H1 (cell line): ENCODE measurements at regions not wholly inside any gene's neighbourhood (a gene's known extent, or its start where the extent isn't known, plus 50 kb on each side); places are given as distances from the start of the nearest gene placed in this dataset.

ENCODE experiments used
- TF ChIP-seq, protein P1 (sequence below): fragments of 300-600 bp; sonication (generic); IDR thresholded peaks from 2 replicates; pipeline ENCODE4 v1.7.1; 2012; ENCODE audit warnings: low read length, moderate library complexity, mild to moderate bottlenecking, inconsistent platforms; ENCODE audit not compliant: insufficient replicate concordance

GRCh38 chr1:213864091-213864490 lies 123.7 kb upstream of the PROX1 start (continued):
- TF ChIP-seq, protein P1, sequence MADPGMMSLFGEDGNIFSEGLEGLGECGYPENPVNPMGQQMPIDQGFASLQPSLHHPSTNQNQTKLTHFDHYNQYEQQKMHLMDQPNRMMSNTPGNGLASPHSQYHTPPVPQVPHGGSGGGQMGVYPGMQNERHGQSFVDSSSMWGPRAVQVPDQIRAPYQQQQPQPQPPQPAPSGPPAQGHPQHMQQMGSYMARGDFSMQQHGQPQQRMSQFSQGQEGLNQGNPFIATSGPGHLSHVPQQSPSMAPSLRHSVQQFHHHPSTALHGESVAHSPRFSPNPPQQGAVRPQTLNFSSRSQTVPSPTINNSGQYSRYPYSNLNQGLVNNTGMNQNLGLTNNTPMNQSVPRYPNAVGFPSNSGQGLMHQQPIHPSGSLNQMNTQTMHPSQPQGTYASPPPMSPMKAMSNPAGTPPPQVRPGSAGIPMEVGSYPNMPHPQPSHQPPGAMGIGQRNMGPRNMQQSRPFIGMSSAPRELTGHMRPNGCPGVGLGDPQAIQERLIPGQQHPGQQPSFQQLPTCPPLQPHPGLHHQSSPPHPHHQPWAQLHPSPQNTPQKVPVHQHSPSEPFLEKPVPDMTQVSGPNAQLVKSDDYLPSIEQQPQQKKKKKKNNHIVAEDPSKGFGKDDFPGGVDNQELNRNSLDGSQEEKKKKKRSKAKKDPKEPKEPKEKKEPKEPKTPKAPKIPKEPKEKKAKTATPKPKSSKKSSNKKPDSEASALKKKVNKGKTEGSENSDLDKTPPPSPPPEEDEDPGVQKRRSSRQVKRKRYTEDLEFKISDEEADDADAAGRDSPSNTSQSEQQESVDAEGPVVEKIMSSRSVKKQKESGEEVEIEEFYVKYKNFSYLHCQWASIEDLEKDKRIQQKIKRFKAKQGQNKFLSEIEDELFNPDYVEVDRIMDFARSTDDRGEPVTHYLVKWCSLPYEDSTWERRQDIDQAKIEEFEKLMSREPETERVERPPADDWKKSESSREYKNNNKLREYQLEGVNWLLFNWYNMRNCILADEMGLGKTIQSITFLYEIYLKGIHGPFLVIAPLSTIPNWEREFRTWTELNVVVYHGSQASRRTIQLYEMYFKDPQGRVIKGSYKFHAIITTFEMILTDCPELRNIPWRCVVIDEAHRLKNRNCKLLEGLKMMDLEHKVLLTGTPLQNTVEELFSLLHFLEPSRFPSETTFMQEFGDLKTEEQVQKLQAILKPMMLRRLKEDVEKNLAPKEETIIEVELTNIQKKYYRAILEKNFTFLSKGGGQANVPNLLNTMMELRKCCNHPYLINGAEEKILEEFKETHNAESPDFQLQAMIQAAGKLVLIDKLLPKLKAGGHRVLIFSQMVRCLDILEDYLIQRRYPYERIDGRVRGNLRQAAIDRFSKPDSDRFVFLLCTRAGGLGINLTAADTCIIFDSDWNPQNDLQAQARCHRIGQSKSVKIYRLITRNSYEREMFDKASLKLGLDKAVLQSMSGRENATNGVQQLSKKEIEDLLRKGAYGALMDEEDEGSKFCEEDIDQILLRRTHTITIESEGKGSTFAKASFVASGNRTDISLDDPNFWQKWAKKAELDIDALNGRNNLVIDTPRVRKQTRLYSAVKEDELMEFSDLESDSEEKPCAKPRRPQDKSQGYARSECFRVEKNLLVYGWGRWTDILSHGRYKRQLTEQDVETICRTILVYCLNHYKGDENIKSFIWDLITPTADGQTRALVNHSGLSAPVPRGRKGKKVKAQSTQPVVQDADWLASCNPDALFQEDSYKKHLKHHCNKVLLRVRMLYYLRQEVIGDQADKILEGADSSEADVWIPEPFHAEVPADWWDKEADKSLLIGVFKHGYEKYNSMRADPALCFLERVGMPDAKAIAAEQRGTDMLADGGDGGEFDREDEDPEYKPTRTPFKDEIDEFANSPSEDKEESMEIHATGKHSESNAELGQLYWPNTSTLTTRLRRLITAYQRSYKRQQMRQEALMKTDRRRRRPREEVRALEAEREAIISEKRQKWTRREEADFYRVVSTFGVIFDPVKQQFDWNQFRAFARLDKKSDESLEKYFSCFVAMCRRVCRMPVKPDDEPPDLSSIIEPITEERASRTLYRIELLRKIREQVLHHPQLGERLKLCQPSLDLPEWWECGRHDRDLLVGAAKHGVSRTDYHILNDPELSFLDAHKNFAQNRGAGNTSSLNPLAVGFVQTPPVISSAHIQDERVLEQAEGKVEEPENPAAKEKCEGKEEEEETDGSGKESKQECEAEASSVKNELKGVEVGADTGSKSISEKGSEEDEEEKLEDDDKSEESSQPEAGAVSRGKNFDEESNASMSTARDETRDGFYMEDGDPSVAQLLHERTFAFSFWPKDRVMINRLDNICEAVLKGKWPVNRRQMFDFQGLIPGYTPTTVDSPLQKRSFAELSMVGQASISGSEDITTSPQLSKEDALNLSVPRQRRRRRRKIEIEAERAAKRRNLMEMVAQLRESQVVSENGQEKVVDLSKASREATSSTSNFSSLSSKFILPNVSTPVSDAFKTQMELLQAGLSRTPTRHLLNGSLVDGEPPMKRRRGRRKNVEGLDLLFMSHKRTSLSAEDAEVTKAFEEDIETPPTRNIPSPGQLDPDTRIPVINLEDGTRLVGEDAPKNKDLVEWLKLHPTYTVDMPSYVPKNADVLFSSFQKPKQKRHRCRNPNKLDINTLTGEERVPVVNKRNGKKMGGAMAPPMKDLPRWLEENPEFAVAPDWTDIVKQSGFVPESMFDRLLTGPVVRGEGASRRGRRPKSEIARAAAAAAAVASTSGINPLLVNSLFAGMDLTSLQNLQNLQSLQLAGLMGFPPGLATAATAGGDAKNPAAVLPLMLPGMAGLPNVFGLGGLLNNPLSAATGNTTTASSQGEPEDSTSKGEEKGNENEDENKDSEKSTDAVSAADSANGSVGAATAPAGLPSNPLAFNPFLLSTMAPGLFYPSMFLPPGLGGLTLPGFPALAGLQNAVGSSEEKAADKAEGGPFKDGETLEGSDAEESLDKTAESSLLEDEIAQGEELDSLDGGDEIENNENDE = no peak
